ENCODE measurements at regions not wholly inside any gene's neighbourhood (a gene's known extent, or its start where the extent isn't known, plus 50 kb on each side); places are given as distances from the start of the nearest gene placed in this dataset.

GRCh38 chr2:140178234-140178633 lies 1398.0 kb upstream of the NXPH2 start:
- H3K36me3 Mint-ChIP-seq = no peaks in the 10 kb centered on the region
- H3K4me1 Mint-ChIP-seq = no peaks in the 10 kb centered on the region
- ATAC-seq = no peak
- DNase-seq (ENCODE audit: low spot score in 2 of 2) = no peak
- no peak overlapping the region for H3K4me3 Mint-ChIP-seq
- no peak overlapping the region for H3K27ac Mint-ChIP-seq
- H3K9me3 Mint-ChIP-seq = peaks cover 28% of the 10 kb centered on the region

- Mint-ChIP-seq H3K4me3 (no peak overlapping the region), H3K36me3 (no peaks in the 10 kb centered on the region), H3K9me3 (peaks cover 30% of the 10 kb centered on the region)
Observed at GRCh38 chr2:140177086-140177485, 1396.9 kb upstream of the NXPH2 start.

GRCh38 chr2:140173790-140174189 lies 1393.6 kb upstream of the NXPH2 start:
- H3K27ac Mint-ChIP-seq = no peak overlapping the region
- H3K4me3 Mint-ChIP-seq = no peak overlapping the region
- no peak for DNase-seq (ENCODE audit: low spot score in 2 of 2)
- peaks cover 27% of the 10 kb centered on the region for H3K9me3 Mint-ChIP-seq
- H3K4me1 Mint-ChIP-seq = no peaks in the 10 kb centered on the region
- ATAC-seq = no peak
- peaks cover 3% of the 10 kb centered on the region for H3K36me3 Mint-ChIP-seq

More at GRCh38 chr2:140177086-140177485, 1396.9 kb upstream of the NXPH2 start:
- Mint-ChIP-seq H3K4me1 (no peaks in the 10 kb centered on the region), H3K27ac (no peak overlapping the region)
- DNase-seq (ENCODE audit: low spot score in 2 of 2) = no peak
- no peak for ATAC-seq

- Mint-ChIP-seq H3K36me3 (peaks cover 6% of the 10 kb centered on the region), H3K4me3 (no peak overlapping the region), H3K4me1 (no peaks in the 10 kb centered on the region), H3K27ac (no peak overlapping the region), H3K9me3 (peaks cover 30% of the 10 kb centered on the region)
- no peak for DNase-seq (ENCODE audit: low spot score in 2 of 2)
- no peak for ATAC-seq
Observed at GRCh38 chr2:140164449-140164848, 1384.3 kb upstream of the NXPH2 start.

- ATAC-seq (no peak), DNase-seq (ENCODE audit: low spot score in 2 of 2) (no peak)
- no peak overlapping the region for H3K4me3 Mint-ChIP-seq
- H3K9me3 Mint-ChIP-seq = peaks cover 26% of the 10 kb centered on the region
- no peaks in the 10 kb centered on the region for H3K4me1 Mint-ChIP-seq
- H3K27ac Mint-ChIP-seq = no peak overlapping the region
- H3K36me3 Mint-ChIP-seq = no peaks in the 10 kb centered on the region
Observed at GRCh38 chr2:140158259-140158658, 1378.1 kb upstream of the NXPH2 start.

GRCh38 chr2:140157816-140158215 lies 1377.6 kb upstream of the NXPH2 start:
- ATAC-seq (no peak), DNase-seq (ENCODE audit: low spot score in 2 of 2) (no peak)
- Mint-ChIP-seq H3K4me3 (no peak overlapping the region), H3K4me1 (no peaks in the 10 kb centered on the region), H3K9me3 (peaks cover 26% of the 10 kb centered on the region), H3K27ac (no peak overlapping the region), H3K36me3 (no peaks in the 10 kb centered on the region)

GRCh38 chr2:140154706-140155105 lies 1374.5 kb upstream of the NXPH2 start:
- no peak for ATAC-seq
- DNase-seq (ENCODE audit: low spot score in 2 of 2) = no peak
- H3K4me3 Mint-ChIP-seq = no peak overlapping the region
- H3K9me3 Mint-ChIP-seq = peaks cover 15% of the 10 kb centered on the region
- no peaks in the 10 kb centered on the region for H3K36me3 Mint-ChIP-seq
- H3K4me1 Mint-ChIP-seq = no peaks in the 10 kb centered on the region
- H3K27ac Mint-ChIP-seq = no peak overlapping the region

- H3K4me1 Mint-ChIP-seq = no peaks in the 10 kb centered on the region
- H3K4me3 Mint-ChIP-seq = no peak overlapping the region
- H3K27ac Mint-ChIP-seq = no peak overlapping the region
- no peak for ATAC-seq
- H3K9me3 Mint-ChIP-seq = peaks cover 19% of the 10 kb centered on the region
- DNase-seq (ENCODE audit: low spot score in 2 of 2) = no peak
- H3K36me3 Mint-ChIP-seq = no peaks in the 10 kb centered on the region
Observed at GRCh38 chr2:140154271-140154670, 1374.1 kb upstream of the NXPH2 start.

- no peak overlapping the region for H3K27ac Mint-ChIP-seq
- ATAC-seq = no peak
- no peak for DNase-seq (ENCODE audit: low spot score in 2 of 2)
- peaks cover 7% of the 10 kb centered on the region for H3K9me3 Mint-ChIP-seq
- H3K36me3 Mint-ChIP-seq = no peaks in the 10 kb centered on the region
- no peak overlapping the region for H3K4me3 Mint-ChIP-seq
- no peaks in the 10 kb centered on the region for H3K4me1 Mint-ChIP-seq
Observed at GRCh38 chr2:140144611-140145010, 1364.4 kb upstream of the NXPH2 start.

GRCh38 chr2:140138736-140139135 lies 1358.5 kb upstream of the NXPH2 start:
- Mint-ChIP-seq H3K27ac (no peak overlapping the region), H3K36me3 (no peaks in the 10 kb centered on the region), H3K9me3 (peaks cover 10% of the 10 kb centered on the region), H3K4me1 (no peaks in the 10 kb centered on the region), H3K4me3 (no peak overlapping the region)
- DNase-seq (ENCODE audit: low spot score in 2 of 2) (no peak), ATAC-seq (no peak)

- no peak for ATAC-seq
- Mint-ChIP-seq H3K27ac (no peak overlapping the region), H3K36me3 (no peaks in the 10 kb centered on the region), H3K9me3 (peaks cover 15% of the 10 kb centered on the region), H3K4me1 (no peaks in the 10 kb centered on the region), H3K4me3 (no peak overlapping the region)
- DNase-seq (ENCODE audit: low spot score in 2 of 2) = no peak
Observed at GRCh38 chr2:140136861-140137260, 1356.7 kb upstream of the NXPH2 start.

- ATAC-seq (no peak), DNase-seq (ENCODE audit: low spot score in 2 of 2) (no peak)
- peaks cover 15% of the 10 kb centered on the region for H3K9me3 Mint-ChIP-seq
- H3K36me3 Mint-ChIP-seq = no peaks in the 10 kb centered on the region
- H3K27ac Mint-ChIP-seq = no peak overlapping the region
- no peaks in the 10 kb centered on the region for H3K4me1 Mint-ChIP-seq
- no peak overlapping the region for H3K4me3 Mint-ChIP-seq
Observed at GRCh38 chr2:140136366-140136765, 1356.2 kb upstream of the NXPH2 start.

- DNase-seq (ENCODE audit: low spot score in 2 of 2) (no peak), ATAC-seq (no peak)
- H3K4me1 Mint-ChIP-seq = no peaks in the 10 kb centered on the region
- H3K36me3 Mint-ChIP-seq = no peaks in the 10 kb centered on the region
- no peak overlapping the region for H3K27ac Mint-ChIP-seq
- H3K9me3 Mint-ChIP-seq = peaks cover 12% of the 10 kb centered on the region
- no peak overlapping the region for H3K4me3 Mint-ChIP-seq
Observed at GRCh38 chr2:140128909-140129308, 1348.7 kb upstream of the NXPH2 start.

- ATAC-seq (no peak), DNase-seq (ENCODE audit: low spot score in 2 of 2) (no peak)
- Mint-ChIP-seq H3K9me3 (peaks cover 20% of the 10 kb centered on the region), H3K36me3 (no peaks in the 10 kb centered on the region), H3K4me1 (no peaks in the 10 kb centered on the region), H3K4me3 (no peak overlapping the region), H3K27ac (no peak overlapping the region)
Observed at GRCh38 chr2:140122001-140122400, 1341.8 kb upstream of the NXPH2 start.

GRCh38 chr2:140117386-140117785 lies 1337.2 kb upstream of the NXPH2 start:
- no peaks in the 10 kb centered on the region for H3K4me1 Mint-ChIP-seq
- peaks cover 26% of the 10 kb centered on the region for H3K9me3 Mint-ChIP-seq
- no peak for DNase-seq (ENCODE audit: low spot score in 2 of 2)
- no peaks in the 10 kb centered on the region for H3K36me3 Mint-ChIP-seq
- ATAC-seq = no peak
- no peak overlapping the region for H3K4me3 Mint-ChIP-seq
- no peak overlapping the region for H3K27ac Mint-ChIP-seq

GRCh38 chr2:140108706-140109475 lies 1328.7 kb upstream of the NXPH2 start:
- no peak for ATAC-seq
- Mint-ChIP-seq H3K36me3 (no peaks in the 10 kb centered on the region), H3K27ac (no peak overlapping the region), H3K9me3 (peaks cover 32% of the 10 kb centered on the region), H3K4me1 (no peaks in the 10 kb centered on the region), H3K4me3 (no peak overlapping the region)
- DNase-seq (ENCODE audit: low spot score in 2 of 2) = no peak
